Nucleus accumbens (tissue), 56 donors: ENCODE measurements at regions not wholly inside any gene's neighbourhood (a gene's known extent, or its start where the extent isn't known, plus 50 kb on each side); places are given as distances from the start of the nearest gene placed in this dataset.

Experiments
- DNase-seq, 56 donors: peaks; one replicate each; lab custom pipeline; 2025; lab: John Stamatoyannopoulos, UW

- no peak for DNase-seq
Observed at GRCh38 chr5:68445257-68446069, 229.9 kb downstream of the PIK3R1 start.

GRCh38 chr5:68446070-68446357 lies 230.5 kb downstream of the PIK3R1 start:
- no peak for DNase-seq

GRCh38 chr5:68446487-68446894 lies 230.9 kb downstream of the PIK3R1 start:
- no peak for DNase-seq

DNA sequence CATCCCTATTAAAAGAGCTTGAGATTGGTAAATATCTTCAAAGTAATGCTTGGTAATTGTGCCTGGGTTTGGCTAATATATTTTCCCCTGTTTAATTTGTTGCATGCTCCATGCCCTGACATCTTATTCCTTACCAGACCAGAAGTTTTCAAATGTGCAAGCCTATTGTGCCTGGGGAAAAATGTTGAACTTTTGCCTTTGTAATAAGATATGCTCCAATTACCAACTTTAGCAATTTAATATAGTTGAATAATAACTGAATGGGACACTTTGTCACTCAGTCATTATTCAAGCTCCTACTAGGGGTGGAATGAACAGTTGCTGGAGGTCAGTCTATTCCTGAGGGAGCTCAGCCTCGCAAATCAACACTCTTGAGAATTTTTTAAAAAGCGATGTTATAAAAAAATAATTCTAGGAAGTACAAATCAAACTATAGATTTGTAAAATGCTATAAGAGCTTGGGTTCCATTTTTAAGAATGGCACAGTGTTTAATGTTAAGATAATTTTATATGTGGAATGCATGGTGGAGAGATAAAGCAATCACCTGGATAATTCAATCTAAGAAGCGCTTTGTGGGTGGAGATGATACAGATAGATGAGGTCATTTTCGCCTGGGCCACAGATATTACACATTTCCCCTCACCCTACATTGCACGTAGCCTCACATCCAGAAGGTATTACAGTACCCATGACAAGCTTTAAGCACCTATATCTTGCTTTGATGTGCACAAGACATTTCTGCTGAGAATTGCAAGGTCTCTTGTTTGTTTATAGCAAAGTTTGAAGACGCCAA lies 231.8 kb downstream of the PIK3R1 start:
- DNase-seq, result no peak

DNA sequence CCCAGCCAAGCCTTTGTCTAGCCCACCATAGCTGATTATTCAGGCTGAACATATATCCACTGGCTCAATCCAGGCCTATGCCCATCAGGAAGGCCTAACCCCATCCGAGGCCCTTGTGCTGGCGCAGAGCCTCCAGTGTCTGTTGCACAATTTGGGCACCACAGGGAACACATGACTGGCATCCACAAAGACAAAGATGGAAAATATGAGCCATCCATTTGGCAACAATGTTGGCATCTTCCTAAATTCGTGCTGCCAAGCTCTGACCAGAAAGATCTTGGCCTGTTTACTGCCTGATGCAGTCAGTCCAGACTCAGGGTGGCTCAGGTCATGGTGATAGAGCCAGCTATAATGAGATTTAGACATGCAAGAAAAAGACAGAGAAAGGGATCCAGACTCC lies 233.8 kb downstream of the PIK3R1 start:
- DNase-seq, result no peak

DNA sequence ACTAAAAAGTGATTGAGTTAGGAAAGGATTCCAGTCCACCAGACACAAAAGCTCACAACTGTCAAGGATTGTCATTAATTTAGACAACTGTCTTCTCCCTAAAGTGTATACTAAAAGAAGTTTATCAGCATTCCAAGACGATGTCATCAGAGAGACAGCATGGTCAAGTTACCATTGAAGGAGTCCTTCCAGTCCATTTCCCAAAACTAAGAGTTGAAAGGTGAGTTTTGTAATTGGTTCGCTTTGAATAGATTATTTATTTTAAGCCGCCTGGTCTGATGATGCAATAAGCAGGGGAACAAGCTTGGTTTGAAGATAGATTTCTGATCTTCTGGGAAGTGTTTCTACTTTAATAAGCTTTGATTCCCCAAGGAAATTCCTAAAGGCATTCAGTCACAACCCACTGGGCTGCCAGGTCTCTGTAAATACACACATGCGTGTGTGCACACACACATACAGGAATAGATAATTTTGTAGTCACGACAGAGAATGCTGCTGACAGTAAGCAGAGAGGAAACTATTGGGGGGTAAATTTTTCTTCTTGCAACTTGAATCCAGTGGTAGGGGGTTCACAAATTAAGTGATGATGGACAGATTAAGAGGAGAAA lies 234.8 kb downstream of the PIK3R1 start:
- no peak for DNase-seq

DNA sequence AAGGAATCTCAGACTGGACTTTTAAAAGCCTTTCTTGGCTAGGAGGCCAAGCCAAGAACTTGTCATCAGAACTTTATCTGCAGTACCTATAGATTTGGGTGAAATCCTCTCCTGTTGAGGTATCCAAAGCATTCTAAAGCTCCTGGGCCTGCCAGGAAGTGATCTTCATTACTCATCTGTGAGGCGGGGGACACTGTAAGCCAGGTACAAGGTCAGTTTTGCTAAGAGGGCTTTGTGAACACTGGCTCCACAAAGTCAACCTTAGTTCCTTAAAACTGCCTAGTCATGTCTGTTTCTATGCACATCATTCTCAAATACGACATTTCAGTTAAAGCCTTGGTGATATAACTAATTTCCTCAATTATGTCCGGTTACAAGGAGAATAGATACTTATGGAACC lies 236.7 kb downstream of the PIK3R1 start:
- DNase-seq, result no peak

DNA sequence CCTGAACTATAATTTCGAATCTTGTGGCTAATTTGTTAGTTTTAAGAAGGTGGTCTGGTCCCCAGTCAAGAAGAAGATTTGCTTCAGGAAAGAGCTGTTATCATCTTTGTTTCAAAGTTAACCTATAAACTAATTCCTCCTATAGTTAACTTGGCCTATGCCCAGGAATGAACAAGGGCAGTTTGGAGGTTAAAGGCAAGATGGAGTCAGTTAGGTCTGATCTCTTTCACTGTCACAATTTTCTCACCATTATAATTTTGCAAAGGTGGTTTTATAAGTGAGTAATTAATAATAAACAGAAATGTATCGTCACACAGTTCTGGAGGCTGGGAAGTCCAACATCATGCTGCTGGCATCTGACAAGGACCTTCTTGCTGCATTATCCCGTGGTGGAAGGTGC lies 238.6 kb downstream of the PIK3R1 start:
- no peak for DNase-seq

- no peak for DNase-seq
Observed at GRCh38 chr5:68454766-68455165, 239.2 kb downstream of the PIK3R1 start.

- DNase-seq, result no peak
Observed at GRCh38 chr5:68455216-68455615, 239.7 kb downstream of the PIK3R1 start.

DNA sequence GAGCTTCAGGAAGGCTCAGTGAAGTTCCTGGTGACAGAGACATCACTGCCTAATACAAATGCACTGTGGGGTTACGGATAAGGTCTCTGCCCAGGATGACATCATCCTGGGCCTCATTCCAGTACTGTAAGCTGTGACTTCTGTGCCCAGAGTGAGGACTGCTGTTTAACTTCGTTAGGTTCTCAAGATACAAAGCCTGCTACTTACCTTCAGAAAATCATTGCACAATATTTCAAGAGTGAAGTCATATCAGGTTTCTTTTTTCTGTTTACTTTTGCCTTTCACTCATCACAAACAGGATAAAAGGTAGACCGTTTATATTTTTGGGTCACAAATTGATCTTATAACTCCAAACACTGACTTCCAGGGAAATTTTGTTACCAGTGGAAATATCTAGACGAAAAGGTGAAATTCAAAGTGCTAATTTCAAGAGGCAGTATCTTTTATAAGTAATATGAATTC lies 241.2 kb downstream of the PIK3R1 start:
- peak in 1 of 56 donors; percentile 29 for DNase-seq

- no peak for DNase-seq
Observed at GRCh38 chr5:68457285-68457684, 241.7 kb downstream of the PIK3R1 start.

GRCh38 chr5:68458416-68459021 lies 243.0 kb downstream of the PIK3R1 start:
- no peak for DNase-seq

- no peak for DNase-seq
Observed at GRCh38 chr5:68459093-68459809, 243.7 kb downstream of the PIK3R1 start.

GRCh38 chr5:68459810-68460139 lies 244.2 kb downstream of the PIK3R1 start:
- DNase-seq, result no peak

- DNase-seq, result peak in 6 of 56 donors; percentile 4 to 45 (median 6)
Observed at GRCh38 chr5:68460147-68460798, 244.7 kb downstream of the PIK3R1 start.

DNA sequence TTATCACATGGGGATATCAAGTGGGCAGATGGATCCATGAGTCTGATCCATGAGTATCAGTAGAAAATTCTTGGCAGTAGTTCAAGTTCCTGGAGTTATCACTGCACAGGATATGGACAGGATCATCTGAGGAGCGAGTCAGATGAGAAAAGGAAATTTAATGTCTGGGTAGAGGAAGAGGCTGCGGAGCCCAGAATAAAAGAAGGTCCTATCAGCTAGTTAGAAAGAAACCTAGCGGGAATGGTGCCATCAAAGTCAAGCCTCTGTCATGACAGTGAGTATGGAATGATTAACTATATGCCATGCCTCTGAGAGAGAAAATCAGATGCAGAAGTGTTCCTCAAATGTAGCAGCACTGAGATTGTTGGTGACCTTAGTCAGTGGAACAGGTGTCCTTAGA lies 248.1 kb downstream of the PIK3R1 start:
- no peak for DNase-seq

DNA sequence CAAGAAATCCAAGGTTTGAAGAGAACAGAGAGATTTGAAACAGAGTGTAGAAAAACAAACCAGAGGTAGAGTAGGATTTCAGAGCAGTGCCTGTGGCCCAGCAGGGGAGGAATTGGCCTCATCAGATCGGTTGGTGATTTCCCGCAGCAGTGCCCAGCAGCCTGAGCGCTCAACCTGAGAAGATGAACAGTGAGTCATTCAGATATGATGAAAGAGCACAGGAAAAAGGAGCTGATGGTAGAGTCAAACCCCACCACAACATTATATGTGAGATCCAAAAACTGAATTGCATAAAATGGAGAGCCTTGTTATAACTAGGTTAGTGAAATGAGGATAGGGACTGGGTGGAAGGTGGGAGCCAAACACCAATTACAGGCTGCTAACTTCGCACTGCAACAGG lies 248.9 kb downstream of the PIK3R1 start:
- DNase-seq, result no peak

DNA sequence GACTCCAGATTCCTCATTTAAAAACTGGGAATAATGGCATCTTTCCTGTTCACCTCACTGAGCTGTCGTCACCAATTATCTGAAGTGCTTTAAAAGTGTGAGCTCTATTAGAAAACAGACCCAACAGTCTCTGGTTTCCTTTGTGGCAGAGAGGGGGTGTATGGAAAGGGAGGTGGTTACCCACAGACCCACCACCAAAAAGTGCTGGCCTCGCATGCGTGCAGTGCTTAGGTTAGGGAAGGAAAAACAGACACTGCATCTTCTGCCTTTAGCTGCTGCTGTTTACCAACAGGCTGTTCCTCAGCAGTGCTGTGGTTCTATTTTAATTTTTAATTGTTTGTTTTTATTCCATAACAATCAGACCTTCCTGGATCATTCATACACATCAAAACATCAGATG lies 249.6 kb downstream of the PIK3R1 start:
- no peak for DNase-seq

- no peak for DNase-seq
Observed at GRCh38 chr5:68465934-68466551, 250.5 kb downstream of the PIK3R1 start.
